NCI-H460 (cell line): ENCODE measurements at regions not wholly inside any gene's neighbourhood (a gene's known extent, or its start where the extent isn't known, plus 50 kb on each side); places are given as distances from the start of the nearest gene placed in this dataset.
A peak's percentile ranks its signal among the peaks of the same experiment; 100 is the strongest.
"Not testable (repeated sequence)": the region's sequence is repeated elsewhere in the genome, so short reads cannot be mapped to it uniquely, and the experiment has no call there.

ENCODE experiments used
- DNase-seq: peaks from one replicate; pipeline ENCODE4 v3.0.0-alpha.2; 2016; ENCODE audit warnings: low read depth; ENCODE audit errors: extremely low read depth

DNA sequence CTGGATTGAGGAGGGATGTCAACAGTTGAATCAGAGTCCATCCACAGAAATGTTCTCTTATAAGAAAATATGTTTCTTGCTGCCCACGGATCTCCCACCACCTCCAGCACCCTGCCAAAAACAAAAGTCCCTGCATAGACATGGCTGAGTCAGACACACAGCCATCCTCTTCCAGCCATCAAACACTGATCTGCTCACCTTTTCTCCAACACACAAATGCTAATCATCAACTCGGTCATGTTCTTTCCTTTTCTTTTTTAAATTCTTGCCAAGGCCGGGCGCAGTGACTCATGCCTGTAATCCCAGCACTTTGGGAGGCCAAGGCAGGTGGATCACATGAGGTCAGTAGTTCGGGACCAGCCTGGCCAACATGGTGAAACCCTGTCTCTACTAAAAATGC lies 110.7 kb upstream of the IL12A start:
- no peak for DNase-seq

DNA sequence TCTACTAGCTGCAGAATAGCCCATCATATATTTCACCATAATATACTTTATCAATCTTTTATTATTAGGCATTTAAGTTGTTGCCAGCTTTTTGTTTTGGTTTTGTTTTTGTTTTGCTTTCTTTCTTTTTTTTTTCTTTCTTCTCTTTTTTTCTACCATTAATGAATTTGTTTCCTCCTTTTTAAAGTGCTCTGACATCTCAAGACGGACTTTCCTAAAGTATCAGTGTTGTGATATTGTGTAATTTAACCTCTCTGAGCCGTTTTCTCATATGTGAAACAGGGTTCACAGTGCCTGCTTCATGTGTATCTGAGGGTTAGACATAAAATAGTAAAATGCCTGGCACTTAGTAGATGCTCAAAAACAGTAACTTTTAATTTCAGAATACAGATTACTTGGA lies 109.5 kb upstream of the IL12A start:
- no peak for DNase-seq

DNA sequence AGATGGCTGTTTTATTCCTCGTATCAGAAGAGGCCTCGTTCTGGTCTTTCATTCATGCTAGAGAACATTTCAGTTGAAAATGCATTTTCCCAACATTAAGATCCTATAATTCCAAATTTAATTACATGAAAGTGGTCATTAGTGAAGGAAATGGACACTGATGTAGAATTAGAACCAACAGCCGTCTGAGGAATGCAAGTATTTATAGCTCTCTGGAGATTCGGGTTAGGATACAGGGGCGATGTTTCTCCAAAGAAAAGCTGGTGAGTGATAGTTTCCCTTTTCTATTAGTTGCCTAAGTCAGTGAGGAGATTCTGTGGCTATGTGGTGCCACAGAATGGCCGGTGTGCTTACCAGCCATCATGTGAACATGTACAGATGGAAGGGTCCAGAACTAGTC lies 109.0 kb upstream of the IL12A start:
- DNase-seq, result no peak

DNA sequence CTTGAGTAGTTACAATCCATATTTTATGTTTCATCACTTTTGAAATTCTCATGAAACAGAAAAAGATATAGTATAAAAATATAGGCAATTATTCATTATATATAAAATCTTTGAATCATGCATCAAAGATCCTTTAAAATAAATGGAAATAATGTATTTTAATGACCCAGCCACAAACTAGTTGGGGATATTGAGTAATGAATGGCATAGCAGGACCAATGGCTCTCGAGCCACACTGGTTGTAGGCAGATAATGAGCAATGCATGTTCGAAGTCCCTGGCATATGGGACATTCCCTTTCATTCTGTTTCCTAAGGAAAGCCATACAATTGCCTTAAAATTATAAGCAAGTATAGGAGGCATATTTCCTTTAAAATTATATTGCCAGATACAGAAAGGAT lies 107.4 kb upstream of the IL12A start:
- no peak for DNase-seq

DNA sequence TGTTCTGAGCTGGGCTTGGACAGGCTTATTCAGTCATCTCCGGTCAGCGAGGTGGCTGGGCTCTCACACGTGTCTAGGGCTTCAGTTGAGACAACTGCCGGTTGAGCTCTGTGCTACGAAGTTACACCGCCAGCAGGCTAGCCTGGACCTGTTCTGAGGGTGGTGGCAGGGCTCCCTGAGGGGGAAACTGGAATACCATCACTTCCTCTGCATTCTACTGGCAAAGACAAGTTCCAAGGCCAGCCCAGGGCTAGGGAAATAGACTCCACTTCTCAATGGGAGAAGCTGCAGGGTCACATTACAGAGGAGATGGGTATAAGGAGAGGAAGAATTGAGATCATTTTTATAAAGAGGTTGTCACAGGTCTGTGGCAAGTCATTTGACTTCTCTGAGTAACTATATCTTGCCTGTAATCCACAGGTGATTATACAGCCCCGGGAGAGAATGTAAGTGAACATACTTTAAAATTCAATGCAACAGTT lies 106.8 kb upstream of the IL12A start:
- no peak for DNase-seq

DNA sequence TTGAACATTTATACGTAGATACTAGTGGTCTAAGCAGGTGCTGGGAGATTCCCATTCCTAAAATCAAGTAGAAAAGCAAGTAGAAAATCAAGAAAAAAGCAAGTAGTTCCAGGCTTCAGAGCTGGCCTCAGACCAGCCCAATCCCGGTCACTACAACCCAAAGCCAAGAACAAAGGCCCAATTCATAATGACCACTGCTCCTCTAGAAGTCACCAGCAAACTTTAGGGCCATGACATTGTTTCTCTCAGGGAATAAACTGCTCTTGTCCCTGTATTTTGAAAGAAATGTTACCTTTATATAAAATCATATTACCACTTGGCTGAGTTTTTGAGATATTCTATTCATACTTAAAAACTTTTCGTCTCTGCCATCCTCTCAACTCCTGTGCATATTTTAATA lies 106.3 kb upstream of the IL12A start:
- no peak for DNase-seq

DNA sequence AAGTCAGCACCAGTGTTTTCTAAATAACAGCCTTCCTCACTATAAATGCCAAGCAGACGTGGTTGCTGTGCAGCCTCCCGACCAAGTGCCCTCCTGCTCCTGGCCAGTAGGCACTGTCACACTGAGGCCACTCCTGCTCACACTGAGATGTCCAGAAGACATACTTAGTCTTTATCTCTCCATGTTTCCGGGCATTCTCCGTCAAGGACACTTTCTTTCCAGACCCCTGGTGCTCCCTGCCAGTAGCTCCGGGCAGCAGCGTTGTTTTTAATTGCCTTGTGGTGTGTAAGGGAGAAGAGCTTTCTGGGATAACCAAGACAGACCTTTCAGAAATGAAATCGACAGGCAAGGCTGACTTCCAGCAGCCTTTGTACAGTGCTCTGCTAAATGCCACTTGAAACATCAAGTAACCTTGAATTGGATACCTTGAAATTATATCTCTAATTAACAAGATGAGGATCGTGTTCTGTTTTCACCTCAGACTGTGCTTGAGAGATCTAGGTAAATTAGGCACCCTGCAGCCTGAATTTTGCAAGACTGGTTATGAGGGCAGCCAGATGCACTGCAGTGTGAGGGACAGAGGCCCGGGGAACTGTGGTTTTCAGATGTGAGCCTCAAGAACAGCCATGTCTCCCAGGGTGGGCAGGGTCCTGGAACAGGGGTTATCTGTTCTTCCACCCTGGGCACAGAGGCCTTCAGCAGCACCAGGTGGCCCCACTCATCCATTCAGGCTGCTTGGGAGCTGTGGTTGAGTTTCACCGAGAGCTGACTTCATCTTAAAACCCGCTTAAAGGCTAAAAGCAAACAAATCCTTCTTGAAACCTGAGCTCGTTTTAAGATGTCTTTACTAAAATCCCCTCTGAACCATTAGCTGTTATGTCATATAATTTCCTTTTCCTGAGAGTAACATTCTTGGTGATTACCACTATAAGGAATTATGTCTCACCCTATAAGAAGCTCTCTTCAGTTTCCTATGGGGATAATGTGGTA lies 105.5 kb upstream of the IL12A start:
- DNase-seq, result no peak

GRCh38 chr3:159884661-159885402 lies 103.8 kb upstream of the IL12A start:
- peak; percentile 6 for DNase-seq

DNA sequence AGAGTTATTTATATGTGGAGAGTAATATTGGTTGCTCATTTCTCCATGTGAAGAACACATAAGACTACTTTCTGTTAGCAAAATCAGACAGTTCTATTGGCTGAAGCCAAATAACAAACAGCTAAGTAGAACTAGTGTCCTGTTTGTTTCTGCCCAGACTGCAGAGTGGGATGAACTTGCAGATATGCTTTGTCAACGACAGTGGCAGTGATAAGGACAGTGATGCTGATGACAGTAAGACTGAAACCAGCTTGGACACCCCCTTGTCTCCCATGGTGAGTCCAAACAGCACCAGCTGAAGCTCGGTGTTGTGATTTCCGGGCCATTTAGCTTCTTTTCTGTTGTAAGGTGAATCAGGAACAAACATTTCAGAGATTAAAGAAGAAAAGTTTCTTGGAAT lies 102.6 kb upstream of the IL12A start:
- no peak for DNase-seq

DNA sequence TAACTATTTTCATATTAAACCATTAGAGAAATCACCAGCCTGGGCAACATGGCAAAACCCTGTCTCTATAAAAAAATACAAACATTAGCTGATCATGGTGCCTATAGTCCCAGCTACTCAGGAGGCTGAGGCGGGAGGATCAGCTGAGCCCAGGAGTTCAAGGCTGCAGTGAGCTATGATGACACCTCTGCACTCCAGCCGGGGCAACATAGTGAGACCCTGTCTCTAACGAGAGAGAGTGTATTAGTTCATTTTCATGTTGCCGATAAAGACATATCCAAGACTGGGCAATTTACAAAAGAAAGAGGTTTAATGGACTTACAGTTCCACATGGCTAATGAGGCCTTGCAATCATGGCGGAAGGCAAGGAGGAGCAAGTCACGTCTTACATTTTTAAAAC lies 102.1 kb upstream of the IL12A start:
- DNase-seq, result not testable (repeated sequence)

GRCh38 chr3:159887168-159887567 lies 101.5 kb upstream of the IL12A start:
- DNase-seq, result no peak

DNA sequence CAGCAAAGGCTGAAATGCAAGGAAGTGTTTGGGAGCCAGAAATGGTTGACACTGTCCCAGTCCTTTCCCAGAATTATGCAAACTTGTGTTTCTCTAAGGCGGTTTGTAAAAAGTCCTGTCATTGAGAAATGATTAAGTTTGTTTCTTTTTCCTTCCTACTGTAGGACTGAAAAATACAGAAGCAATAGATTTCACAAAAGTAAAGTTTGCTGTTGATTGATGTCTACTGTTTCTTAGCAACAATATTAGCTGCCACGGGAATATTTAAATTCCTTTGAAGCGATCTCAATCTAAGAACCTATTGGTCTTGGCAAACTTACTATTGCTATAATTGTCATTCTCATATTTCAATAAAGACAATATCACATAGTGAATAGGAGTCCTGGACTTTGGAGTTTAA lies 100.7 kb upstream of the IL12A start:
- no peak for DNase-seq

GRCh38 chr3:159892171-159892795 lies 96.4 kb upstream of the IL12A start:
- DNase-seq, result no peak

- DNase-seq, result no peak
These were observed 95.8 kb upstream of the IL12A start for GRCh38 chr3:159892801-159893200.

DNA sequence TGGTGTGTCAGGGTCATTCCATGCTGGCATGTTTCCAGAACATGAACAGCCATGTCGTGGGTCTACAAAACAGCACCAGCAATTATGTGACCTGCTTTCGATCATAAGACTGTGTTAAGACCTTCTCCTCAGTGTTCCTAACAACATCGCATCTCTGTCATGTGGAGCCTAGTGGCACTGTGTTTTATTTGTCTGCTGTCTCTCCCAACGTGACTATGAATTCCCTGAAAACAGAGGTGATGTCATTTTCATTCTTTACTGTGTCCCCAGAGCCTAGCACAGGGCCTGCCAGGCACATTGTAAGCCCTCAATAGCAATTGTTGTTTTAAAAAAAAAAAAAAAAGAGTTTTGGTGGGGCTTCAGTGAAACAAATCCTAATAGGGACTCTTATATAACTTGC lies 94.2 kb upstream of the IL12A start:
- DNase-seq, result no peak

- no peak for DNase-seq
These were observed 93.2 kb upstream of the IL12A start for GRCh38 chr3:159895430-159895829.

DNA sequence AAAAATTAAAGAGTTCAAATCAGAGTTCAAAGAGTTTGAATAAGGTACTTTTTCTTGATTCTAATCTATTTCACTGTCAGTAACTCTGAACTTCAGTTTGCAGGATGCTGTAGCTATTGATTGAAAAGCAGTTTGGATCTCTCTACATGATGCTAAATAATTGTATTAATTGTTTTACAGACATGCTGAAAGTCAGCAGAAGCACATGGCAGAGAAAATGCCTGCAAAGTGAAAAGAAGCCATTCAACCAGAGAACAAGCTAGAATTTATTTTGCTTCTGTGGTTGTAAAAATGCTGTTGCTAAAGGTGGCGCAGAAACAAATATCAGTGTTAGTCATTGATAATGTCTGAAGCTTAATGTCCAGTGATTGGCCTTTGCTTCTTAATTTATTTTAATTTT lies 92.1 kb upstream of the IL12A start:
- no peak for DNase-seq

- DNase-seq, result no peak
These were observed 91.1 kb upstream of the IL12A start for GRCh38 chr3:159897331-159898075.

DNA sequence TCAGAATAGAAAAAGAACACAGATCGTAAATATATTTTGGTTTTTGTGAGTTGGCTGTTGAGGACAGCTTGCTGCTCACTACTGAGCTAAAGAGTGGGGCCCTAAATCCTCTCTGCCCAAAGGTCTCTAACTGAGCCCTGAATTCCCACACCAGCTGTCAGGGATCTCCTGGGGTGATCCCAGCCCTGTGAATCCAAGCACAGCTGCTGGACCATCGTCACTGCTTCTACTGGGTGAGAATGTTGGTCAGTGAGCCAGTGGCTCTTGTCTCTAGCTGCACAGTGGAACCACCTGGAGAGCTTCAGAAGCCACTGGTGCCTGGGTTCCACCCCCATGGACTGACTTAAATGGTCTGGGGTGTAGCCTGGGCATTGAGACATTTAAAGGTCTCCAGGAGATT lies 90.5 kb upstream of the IL12A start:
- no peak for DNase-seq

- DNase-seq, result no peak
These were observed 89.5 kb upstream of the IL12A start for GRCh38 chr3:159899166-159899565.
